ENCODE measurements at regions not wholly inside any gene's neighbourhood (a gene's known extent, or its start where the extent isn't known, plus 50 kb on each side); places are given as distances from the start of the nearest gene placed in this dataset.

DNA sequence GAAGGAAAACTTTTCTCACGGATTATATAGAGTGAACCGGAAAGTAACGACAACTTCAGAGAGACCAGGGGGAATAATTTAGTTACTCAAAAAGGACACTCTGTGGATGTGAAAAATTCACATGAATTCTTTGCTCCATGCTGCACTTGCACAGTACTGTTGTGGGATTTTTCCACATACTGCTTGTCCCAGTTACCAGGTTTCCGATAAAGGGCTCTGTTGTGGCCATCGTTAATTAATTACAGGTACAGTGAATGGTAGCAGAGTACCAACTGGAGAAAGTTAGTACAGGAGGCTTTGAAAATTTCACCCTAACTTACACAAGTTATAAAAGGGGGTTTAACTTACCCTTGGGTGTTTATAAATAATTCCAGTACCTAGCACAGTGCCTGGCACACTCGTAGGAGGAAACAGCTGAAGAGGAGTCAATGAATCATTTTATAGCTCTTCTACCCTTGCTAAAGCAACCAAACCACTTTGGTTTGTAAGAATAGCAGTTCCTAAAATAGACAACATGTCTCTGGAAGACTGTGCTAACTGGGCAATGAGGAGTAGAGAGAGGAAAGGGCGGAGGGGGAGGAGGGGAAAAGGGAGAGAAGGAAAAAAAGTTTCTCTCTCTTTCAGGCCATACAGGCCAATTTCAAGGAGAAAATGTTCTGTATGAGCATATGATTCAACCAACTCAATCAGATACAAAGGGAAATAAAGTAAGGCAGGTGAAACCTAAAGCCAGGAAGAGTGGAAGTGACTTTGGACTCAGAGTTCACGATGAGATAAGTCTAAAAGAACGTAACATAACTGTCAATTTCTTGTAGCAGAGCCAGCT, 98.3 kb upstream of the MAGI3 start:
- TF ChIP-seq, protein P1, sequence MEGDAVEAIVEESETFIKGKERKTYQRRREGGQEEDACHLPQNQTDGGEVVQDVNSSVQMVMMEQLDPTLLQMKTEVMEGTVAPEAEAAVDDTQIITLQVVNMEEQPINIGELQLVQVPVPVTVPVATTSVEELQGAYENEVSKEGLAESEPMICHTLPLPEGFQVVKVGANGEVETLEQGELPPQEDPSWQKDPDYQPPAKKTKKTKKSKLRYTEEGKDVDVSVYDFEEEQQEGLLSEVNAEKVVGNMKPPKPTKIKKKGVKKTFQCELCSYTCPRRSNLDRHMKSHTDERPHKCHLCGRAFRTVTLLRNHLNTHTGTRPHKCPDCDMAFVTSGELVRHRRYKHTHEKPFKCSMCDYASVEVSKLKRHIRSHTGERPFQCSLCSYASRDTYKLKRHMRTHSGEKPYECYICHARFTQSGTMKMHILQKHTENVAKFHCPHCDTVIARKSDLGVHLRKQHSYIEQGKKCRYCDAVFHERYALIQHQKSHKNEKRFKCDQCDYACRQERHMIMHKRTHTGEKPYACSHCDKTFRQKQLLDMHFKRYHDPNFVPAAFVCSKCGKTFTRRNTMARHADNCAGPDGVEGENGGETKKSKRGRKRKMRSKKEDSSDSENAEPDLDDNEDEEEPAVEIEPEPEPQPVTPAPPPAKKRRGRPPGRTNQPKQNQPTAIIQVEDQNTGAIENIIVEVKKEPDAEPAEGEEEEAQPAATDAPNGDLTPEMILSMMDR (IDR thresholded peaks at IDR 0.05 in 4 of 5, conservative IDR thresholded peaks at IDR 0.05 in 1 of 5), result no peak
- no peak for TF ChIP-seq POLR2A (IDR thresholded peaks at IDR 0.05)
- ATAC-seq (no peak), DNase-seq (no peak)
- Histone ChIP-seq H3K4me1 (no peaks in the 10 kb centered on the region), H3K4me3 (no peak overlapping the region), H3K36me3 (no peaks in the 10 kb centered on the region), H3K27me3 (no peaks in the 10 kb centered on the region), H3K27ac (no peak overlapping the region), H3K9me3 (no peaks in the 10 kb centered on the region)
- intact Hi-C loops (cut with DNase I; ENCODE audit: low total_unique reads) (no loop called here), in situ Hi-C loops (cut with MboI; ENCODE audit: low sequenced_read_pairs in 4 of 4) (no loop called here)

DNA sequence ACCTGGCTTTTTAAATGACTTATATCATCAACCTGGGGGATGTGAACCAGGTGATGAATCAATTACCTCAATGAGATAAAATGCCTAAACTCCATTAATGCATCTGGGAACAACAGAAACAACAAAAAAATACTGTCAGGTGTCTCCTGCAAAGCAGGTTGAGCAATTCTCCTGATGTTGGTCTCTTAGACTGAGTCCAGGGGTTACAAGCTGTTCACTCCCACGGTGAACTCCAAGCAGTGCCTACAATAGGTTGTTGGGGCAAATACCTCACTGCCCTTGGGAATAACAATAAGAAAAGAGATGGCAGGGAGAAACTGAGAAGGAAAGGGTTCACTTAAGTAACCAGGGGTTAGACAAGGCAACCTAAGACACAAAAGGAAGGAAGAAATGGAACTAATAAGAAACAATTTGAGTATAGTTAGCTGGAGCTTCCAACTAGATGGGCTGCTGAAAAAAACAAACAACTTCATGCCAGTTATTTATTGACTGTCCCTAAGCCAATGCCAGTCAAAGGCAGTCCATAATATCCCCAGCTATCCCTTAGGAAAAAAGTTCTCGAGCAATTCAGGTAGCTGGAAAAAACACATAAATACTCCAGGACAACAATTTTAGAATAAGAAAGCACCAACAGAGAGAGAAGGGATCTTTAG, 97.6 kb upstream of the MAGI3 start:
- no peak overlapping the region for H3K4me3 ChIP-seq
- no peaks in the 10 kb centered on the region for H3K4me1 ChIP-seq
- H3K36me3 ChIP-seq, result no peaks in the 10 kb centered on the region
- intact Hi-C loops (cut with DNase I; ENCODE audit: low total_unique reads), result no loop called here
- H3K27me3 ChIP-seq, result no peaks in the 10 kb centered on the region
- no peak for ATAC-seq
- TF ChIP-seq, protein P1 (IDR thresholded peaks at IDR 0.05 in 4 of 5, conservative IDR thresholded peaks at IDR 0.05 in 1 of 5), result no peak
- no peak for TF ChIP-seq POLR2A (IDR thresholded peaks at IDR 0.05)
- no peak for DNase-seq
- in situ Hi-C loops (cut with MboI; ENCODE audit: low sequenced_read_pairs in 4 of 4), result no loop called here
- H3K9me3 ChIP-seq, result no peaks in the 10 kb centered on the region
- no peak overlapping the region for H3K27ac ChIP-seq

DNA sequence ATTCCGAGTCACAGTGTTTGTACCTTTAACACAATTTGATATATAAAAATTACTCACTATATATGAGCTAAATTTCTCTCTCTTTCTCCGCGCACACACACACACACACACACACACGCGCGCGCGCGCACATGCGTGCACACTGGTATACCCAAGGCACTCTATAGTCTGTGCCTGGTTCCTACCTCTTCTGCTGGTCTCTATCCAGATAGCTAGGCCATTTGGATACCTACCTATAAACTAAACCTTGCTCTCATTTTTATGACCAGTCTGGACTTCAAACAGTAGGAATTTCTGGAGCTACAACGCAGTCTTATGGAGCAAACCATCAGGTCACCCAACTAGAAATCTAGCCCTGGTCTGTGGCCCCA, 97.1 kb upstream of the MAGI3 start:
- intact Hi-C loops (cut with DNase I; ENCODE audit: low total_unique reads) (no loop called here), in situ Hi-C loops (cut with MboI; ENCODE audit: low sequenced_read_pairs in 4 of 4) (no loop called here)
- Histone ChIP-seq H3K36me3 (no peaks in the 10 kb centered on the region), H3K27ac (no peak overlapping the region), H3K9me3 (no peaks in the 10 kb centered on the region), H3K4me3 (no peak overlapping the region), H3K27me3 (no peaks in the 10 kb centered on the region), H3K4me1 (no peaks in the 10 kb centered on the region)
- TF ChIP-seq, protein P1 (IDR thresholded peaks at IDR 0.05 in 4 of 5, conservative IDR thresholded peaks at IDR 0.05 in 1 of 5), result no peak
- TF ChIP-seq POLR2A (IDR thresholded peaks at IDR 0.05), result no peak
- DNase-seq, result no peak
- ATAC-seq, result no peak

DNA sequence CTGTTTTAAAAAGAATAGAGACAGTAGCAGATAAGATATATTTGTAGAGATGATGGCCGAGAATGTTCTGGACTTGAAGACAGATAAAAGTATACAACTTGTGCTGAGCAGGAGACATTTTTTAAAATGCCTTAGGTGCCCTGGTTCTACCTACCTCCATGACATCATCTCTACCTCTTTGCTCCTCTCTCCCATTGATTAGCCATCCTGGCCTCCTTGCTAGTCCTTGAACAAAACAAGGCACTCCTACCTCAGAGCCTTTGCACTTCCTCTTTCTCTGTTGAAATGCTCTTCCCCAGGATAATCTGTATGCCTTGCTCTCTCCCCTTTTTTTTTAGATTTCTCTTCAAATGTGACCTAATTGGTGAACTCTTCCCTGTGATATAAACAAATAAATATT, 92.6 kb upstream of the MAGI3 start:
- intact Hi-C loops (cut with DNase I; ENCODE audit: low total_unique reads) (no loop called here), in situ Hi-C loops (cut with MboI; ENCODE audit: low sequenced_read_pairs in 4 of 4) (no loop called here)
- no peaks in the 10 kb centered on the region for H3K27me3 ChIP-seq
- no peak for TF ChIP-seq POLR2A (IDR thresholded peaks at IDR 0.05)
- TF ChIP-seq, protein P1 (IDR thresholded peaks at IDR 0.05 in 4 of 5, conservative IDR thresholded peaks at IDR 0.05 in 1 of 5), result no peak
- no peak for ATAC-seq
- no peaks in the 10 kb centered on the region for H3K4me1 ChIP-seq
- no peaks in the 10 kb centered on the region for H3K36me3 ChIP-seq
- H3K9me3 ChIP-seq, result no peaks in the 10 kb centered on the region
- no peak for DNase-seq
- H3K4me3 ChIP-seq, result no peak overlapping the region
- no peak overlapping the region for H3K27ac ChIP-seq
